Spleen (tissue), 11 donors: ENCODE measurements at regions not wholly inside any gene's neighbourhood (a gene's known extent, or its start where the extent isn't known, plus 50 kb on each side); places are given as distances from the start of the nearest gene placed in this dataset.

ENCODE experiments used
- DNase-seq: peaks from one replicate; pipeline ENCODE4 v3.0.0-alpha.2; 2020
- H3K27ac ChIP-seq, 8 donors: fragments of 200-600 bp; sonication (generic) in 7 of 8; 1 replicate in 4 of 8; 2 replicates in 4 of 8; pipeline versions ENCODE4 v1.5.0 to v1.8.0; 2016 to 2021; ENCODE audit warnings: inconsistent platforms in 4 of 8, mild to moderate bottlenecking in 4 of 8, moderate library complexity in 1 of 8
- H3K27me3 ChIP-seq, 7 donors: fragments of 200-600 bp; sonication (generic) in 6 of 7; replicated peaks in 1 of 7; 1 replicate in 4 of 7; 2 replicates in 3 of 7; pipeline versions ENCODE4 v1.5.0 to v1.8.0; 2016 to 2021; ENCODE audit warnings: inconsistent platforms in 3 of 7, mild to moderate bottlenecking in 1 of 7
- H3K36me3 ChIP-seq, 6 donors: fragments of 200-600 bp; sonication (generic) in 5 of 6; 1 replicate in 4 of 6; 2 replicates in 2 of 6; pipeline versions ENCODE4 v1.5.0 to v1.8.0; 2016 to 2021; ENCODE audit warnings: inconsistent platforms in 2 of 6
- H3K4me1 ChIP-seq, 6 donors: fragments of 200-600 bp; sonication (generic) in 5 of 6; 1 replicate in 3 of 6; 2 replicates in 3 of 6; pipeline versions ENCODE4 v1.5.0 to v1.8.0; 2016 to 2021; ENCODE audit warnings: inconsistent platforms in 3 of 6
- H3K4me3 ChIP-seq, 8 donors: fragments of 200-600 bp; sonication (generic) in 7 of 8; 1 replicate in 4 of 8; 2 replicates in 4 of 8; pipeline versions ENCODE4 v1.5.0 to v1.8.0; 2016 to 2021; ENCODE audit warnings: inconsistent platforms in 4 of 8, mild to moderate bottlenecking in 4 of 8, moderate library complexity in 2 of 8
- H3K9me3 ChIP-seq, 8 donors: fragments of 200-600 bp; sonication (generic) in 7 of 8; 1 replicate in 4 of 8; 2 replicates in 4 of 8; pipeline versions ENCODE4 v1.5.0 to v1.8.0; 2016 to 2021; ENCODE audit warnings: inconsistent platforms in 4 of 8
- POLR2A ChIP-seq, 3 donors: fragments of 450-650 bp; IDR thresholded peaks; one replicate each; pipeline ENCODE4 v1.5.1; 2017; ENCODE audit warnings: antibody characterized with exemption in 3 of 3, mild to moderate bottlenecking in 1 of 3
- POLR2AphosphoS5 ChIP-seq, 3 donors: sonication (generic); formaldehyde crosslinking; IDR thresholded peaks; one replicate each; pipeline ENCODE4 v1.5.1; 2017; ENCODE audit warnings: antibody characterized with exemption in 3 of 3
- WGBS, 5 donors: extraction: QIAGEN DNeasy Blood & Tissue Kit in 3 of 5; methylation state at CpG; one replicate each; pipeline versions ENCODE4 v1.1.5 to v1.1.7; 2013 to 2018; 5-methylcytosine and 5-hydroxymethylcytosine counted together
- intact Hi-C: fragments of 100-400 bp; cut with DNase I; formaldehyde crosslinking; loops from one replicate; pipeline ENCODE4 v1.15.0; 2023; ENCODE audit warnings: low total_unique reads
- TF ChIP-seq, protein P1 (sequence below), 11 experiments: fragments of 200-600 bp in 7 of 11; fragments of 450-650 bp in 4 of 11; sonication (generic) in 4 of 11; IDR thresholded peaks in 8 of 11; conservative IDR thresholded peaks in 3 of 11; 1 replicate in 7 of 11; 2 replicates in 4 of 11; pipeline versions ENCODE4 v1.4.0 to v1.8.0; 2016 to 2021; ENCODE audit warnings: antibody characterized with exemption in 11 of 11, inconsistent platforms in 4 of 11, mild to moderate bottlenecking in 1 of 11
- donor health status: healthy with polysubstance abuse.
- donor health status: DM: no; HTN: no; CAD: no; lungs with moderate emphysema.
- donor health status: DM: no; HTN: no; CAD: no.
- donor health status: Bipolar disorder and iron deficiency.
- donor health status: healthy.
- donor health status: DM: no; HTN: no; CAD: no.
- donor health status: DM: yes; HTN: yes; CAD: no.

- no peak for DNase-seq
- intact Hi-C loops = no loop called here
- Histone ChIP-seq H3K4me1 (no peaks in the 10 kb centered on the region), H3K36me3 (peaks cover 0 to 2% (median 0%) of the 10 kb centered on the region in 6 donors), H3K27ac (no peak overlapping the region), H3K4me3 (no peak overlapping the region), H3K9me3 (no peaks in the 10 kb centered on the region), H3K27me3 (no peaks in the 10 kb centered on the region)
- TF ChIP-seq POLR2AphosphoS5 (IDR thresholded peaks at IDR 0.05) (no peak), POLR2A (IDR thresholded peaks at IDR 0.05) (no peak)
- TF ChIP-seq, protein P1, sequence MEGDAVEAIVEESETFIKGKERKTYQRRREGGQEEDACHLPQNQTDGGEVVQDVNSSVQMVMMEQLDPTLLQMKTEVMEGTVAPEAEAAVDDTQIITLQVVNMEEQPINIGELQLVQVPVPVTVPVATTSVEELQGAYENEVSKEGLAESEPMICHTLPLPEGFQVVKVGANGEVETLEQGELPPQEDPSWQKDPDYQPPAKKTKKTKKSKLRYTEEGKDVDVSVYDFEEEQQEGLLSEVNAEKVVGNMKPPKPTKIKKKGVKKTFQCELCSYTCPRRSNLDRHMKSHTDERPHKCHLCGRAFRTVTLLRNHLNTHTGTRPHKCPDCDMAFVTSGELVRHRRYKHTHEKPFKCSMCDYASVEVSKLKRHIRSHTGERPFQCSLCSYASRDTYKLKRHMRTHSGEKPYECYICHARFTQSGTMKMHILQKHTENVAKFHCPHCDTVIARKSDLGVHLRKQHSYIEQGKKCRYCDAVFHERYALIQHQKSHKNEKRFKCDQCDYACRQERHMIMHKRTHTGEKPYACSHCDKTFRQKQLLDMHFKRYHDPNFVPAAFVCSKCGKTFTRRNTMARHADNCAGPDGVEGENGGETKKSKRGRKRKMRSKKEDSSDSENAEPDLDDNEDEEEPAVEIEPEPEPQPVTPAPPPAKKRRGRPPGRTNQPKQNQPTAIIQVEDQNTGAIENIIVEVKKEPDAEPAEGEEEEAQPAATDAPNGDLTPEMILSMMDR (IDR thresholded peaks at IDR 0.05 in 8 of 11, conservative IDR thresholded peaks at IDR 0.05 in 3 of 11) = no peak
- 56 to 82% (median 75%) methylated on average over 1 of the region's 1 CpG for WGBS, 5 donors
Observed at GRCh38 chr9:82891321-82891720, 171.6 kb downstream of the RASEF start.

DNA sequence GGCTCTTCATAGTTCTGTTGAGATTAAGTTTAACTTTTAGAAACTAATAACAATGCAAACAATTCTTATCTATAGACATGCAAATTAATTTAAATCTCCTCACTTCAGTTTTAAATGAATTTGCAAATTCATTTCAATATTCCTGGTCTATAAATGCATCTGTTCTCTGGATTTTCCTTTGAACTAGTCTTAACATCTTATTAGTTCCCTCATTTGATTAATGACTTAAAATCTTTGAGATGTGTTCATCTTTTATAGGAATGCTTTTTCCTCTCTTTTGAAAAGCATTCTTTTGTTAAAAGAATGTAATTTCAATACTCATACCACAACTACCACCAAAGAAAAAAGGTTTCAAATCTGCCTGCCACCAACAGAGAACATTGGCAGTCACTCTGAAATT lies 169.4 kb downstream of the RASEF start:
- DNase-seq = no peak
- Histone ChIP-seq H3K9me3 (no peaks in the 10 kb centered on the region), H3K4me3 (no peak overlapping the region), H3K27me3 (no peaks in the 10 kb centered on the region), H3K27ac (no peak overlapping the region), H3K36me3 (peaks cover 0 to 2% (median 0%) of the 10 kb centered on the region in 6 donors), H3K4me1 (no peaks in the 10 kb centered on the region)
- TF ChIP-seq, protein P1 (IDR thresholded peaks at IDR 0.05 in 8 of 11, conservative IDR thresholded peaks at IDR 0.05 in 3 of 11) = no peak
- intact Hi-C loops = no loop called here

DNA sequence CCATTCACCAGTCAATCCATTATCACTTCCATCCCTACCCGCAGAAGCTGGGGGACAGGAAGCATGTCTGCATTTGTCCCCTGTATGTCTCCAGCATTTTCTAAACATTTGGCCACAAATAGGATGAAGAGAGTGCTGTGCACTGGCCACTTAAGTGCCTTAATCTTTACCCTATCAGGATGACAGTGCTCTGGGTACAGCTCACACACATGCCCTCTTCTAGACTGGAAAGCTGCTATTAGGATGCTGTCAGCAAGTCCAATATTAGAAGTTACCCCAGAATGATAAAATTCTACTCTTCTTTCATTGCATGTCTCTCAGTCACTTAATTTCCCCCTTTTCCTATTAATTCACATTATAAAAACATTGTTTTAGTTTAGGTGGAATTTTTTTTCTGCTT lies 168.4 kb downstream of the RASEF start:
- H3K27me3 ChIP-seq = no peaks in the 10 kb centered on the region
- H3K36me3 ChIP-seq = peaks cover 0 to 2% (median 0%) of the 10 kb centered on the region in 6 donors
- no peak for DNase-seq
- H3K9me3 ChIP-seq = no peaks in the 10 kb centered on the region
- intact Hi-C loops = no loop called here
- TF ChIP-seq POLR2A (IDR thresholded peaks at IDR 0.05) (no peak), POLR2AphosphoS5 (IDR thresholded peaks at IDR 0.05) (no peak)
- TF ChIP-seq, protein P1 (IDR thresholded peaks at IDR 0.05 in 8 of 11, conservative IDR thresholded peaks at IDR 0.05 in 3 of 11) = no peak
- H3K27ac ChIP-seq = no peak overlapping the region
- no peak overlapping the region for H3K4me3 ChIP-seq
- WGBS, 5 donors = 71 to 97% (median 83%) methylated on average over 1 of the region's 1 CpG
- H3K4me1 ChIP-seq = no peaks in the 10 kb centered on the region

GRCh38 chr9:82894961-82895821 lies 167.8 kb downstream of the RASEF start:
- Histone ChIP-seq H3K27ac (no peak overlapping the region), H3K4me3 (no peak overlapping the region), H3K9me3 (no peaks in the 10 kb centered on the region), H3K4me1 (no peaks in the 10 kb centered on the region), H3K36me3 (peaks cover 0 to 2% (median 0%) of the 10 kb centered on the region in 6 donors), H3K27me3 (no peaks in the 10 kb centered on the region)
- DNase-seq = no peak
- TF ChIP-seq, protein P1 (IDR thresholded peaks at IDR 0.05 in 8 of 11, conservative IDR thresholded peaks at IDR 0.05 in 3 of 11) = no peak
- TF ChIP-seq POLR2AphosphoS5 (IDR thresholded peaks at IDR 0.05) (no peak), POLR2A (IDR thresholded peaks at IDR 0.05) (no peak)
- intact Hi-C loops = no loop called here
- 62 to 78% (median 78%) methylated on average over 4 of the region's 4 CpGs for WGBS, 5 donors
